HCT116 (cell line): ENCODE measurements at regions not wholly inside any gene's neighbourhood (a gene's known extent, or its start where the extent isn't known, plus 50 kb on each side); places are given as distances from the start of the nearest gene placed in this dataset.
A peak's percentile ranks its signal among the peaks of the same experiment; 100 is the strongest.

Experiments
- CEBPB ChIP-seq: IDR thresholded peaks from 2 replicates; pipeline ENCODE4 v1.6.1; 2012; ENCODE audit warnings: low read depth
- CTCF ChIP-seq, 3 experiments: fragments of 200-600 bp in 1 of 3; sonication (generic) in 1 of 3; IDR thresholded peaks in 2 of 3; conservative IDR thresholded peaks in 1 of 3; 2 replicates each; pipeline ENCODE4 v1.5.1; 2012 to 2017; ENCODE audit warnings: low read depth in 2 of 3, low read length in 2 of 3, antibody characterized with exemption in 1 of 3, borderline replicate concordance in 1 of 3, control low read depth in 1 of 3, mild to moderate bottlenecking in 1 of 3, mixed read lengths in 1 of 3, mixed run types in 1 of 3, moderate library complexity in 1 of 3; ENCODE audit not compliant: insufficient read depth in 1 of 3
- EZH2 ChIP-seq: fragments of 200-600 bp; sonication (generic); IDR thresholded peaks from 2 replicates; pipeline ENCODE4 v1.6.1; 2017; ENCODE audit warnings: antibody characterized with exemption, mixed run types
- EZH2phosphoT487 ChIP-seq: fragments of 200-600 bp; IDR thresholded peaks from 2 replicates; pipeline ENCODE4 v1.6.1; 2018; ENCODE audit warnings: antibody characterized with exemption, borderline replicate concordance
- POLR2A ChIP-seq: IDR thresholded peaks from 2 replicates; pipeline ENCODE4 v1.7.0; 2011; ENCODE audit warnings: borderline replicate concordance; ENCODE audit not compliant: insufficient read depth, insufficient read length; ENCODE audit errors: extremely low read depth
- POLR2AphosphoS5 ChIP-seq: IDR thresholded peaks from 2 replicates; pipeline ENCODE4 v1.6.1; 2011; ENCODE audit warnings: mild to moderate bottlenecking, low read depth, low read length, moderate library complexity
- RAD21 ChIP-seq: IDR thresholded peaks from 2 replicates; pipeline ENCODE4 v1.6.1; 2012; ENCODE audit warnings: low read depth, mild to moderate bottlenecking
- TCF7L2 ChIP-seq: IDR thresholded peaks from 2 replicates; pipeline ENCODE4 v1.7.0; 2011; ENCODE audit warnings: borderline replicate concordance, inconsistent platforms; ENCODE audit not compliant: insufficient read depth, insufficient read length; ENCODE audit errors: extremely low read depth
- YY1 ChIP-seq: IDR thresholded peaks from 2 replicates; pipeline ENCODE4 v1.6.1; 2011; ENCODE audit warnings: low read length, low read depth, moderate library complexity, mild to moderate bottlenecking; ENCODE audit not compliant: insufficient replicate concordance; ENCODE audit errors: extremely low read depth
- ZNF274 ChIP-seq: fragments of 200-500 bp; sonication (Bioruptor generic); IDR thresholded peaks from 2 replicates; pipeline ENCODE4 v1.6.1; 2014; ENCODE audit warnings: mild to moderate bottlenecking, low read depth, low read length, inconsistent platforms

GRCh38 chr3:110966966-110967663 lies 104.5 kb upstream of the NECTIN3 start:
- TF ChIP-seq POLR2AphosphoS5 (no peak), CTCF (IDR thresholded peaks at IDR 0.05 in 2 of 3, conservative IDR thresholded peaks at IDR 0.05 in 1 of 3; ENCODE audit: borderline replicate concordance in 1 of 3, insufficient read depth in 1 of 3, low read depth in 2 of 3, low read length in 2 of 3) (0 out of 6 replicates have a peak, but pooled peaks of 1 of the 3 experiments have one; percentile 10), EZH2 (no peak), ZNF274 (no peak), RAD21 (no peak), TCF7L2 (no peak), YY1 (no peak), EZH2phosphoT487 (no peak), POLR2A (no peak), CEBPB (no peak)
